GM23338 (cell line): ENCODE measurements at regions not wholly inside any gene's neighbourhood (a gene's known extent, or its start where the extent isn't known, plus 50 kb on each side); places are given as distances from the start of the nearest gene placed in this dataset.

Source experiments
- ATAC-seq: fragments of 200-7000 bp; cut with Tn5 transposase; 3 replicates; pipeline ENCODE4 v1.9.1; 2020
- DNase-seq: peaks from one replicate; pipeline ENCODE4 v3.0.0-alpha.2; 2015; ENCODE audit warnings: low spot score
- H2AFZ ChIP-seq: fragments of 200-600 bp; sonication (generic); 2 replicates; pipeline ENCODE4 v1.8.0; 2016; ENCODE audit warnings: antibody characterized with exemption, mild to moderate bottlenecking, moderate library complexity
- H3F3A ChIP-seq: fragments of 200-600 bp; sonication (generic); replicated peaks from 2 replicates; pipeline ENCODE4 v1.8.0; 2017; ENCODE audit warnings: antibody characterized with exemption, mixed run types, low read depth
- H3K27ac ChIP-seq: fragments of 200-600 bp; sonication (generic); 2 replicates; pipeline ENCODE4 v1.6.1; 2016; ENCODE audit warnings: low read depth
- H3K27me3 ChIP-seq: fragments of 200-600 bp; sonication (generic); 2 replicates; pipeline ENCODE4 v1.8.0; 2016; ENCODE audit warnings: mild to moderate bottlenecking, mixed run types, moderate library complexity; ENCODE audit not compliant: insufficient read depth
- H3K36me3 ChIP-seq: fragments of 200-600 bp; sonication (generic); 2 replicates; pipeline ENCODE4 v1.8.0; 2016; ENCODE audit warnings: mild to moderate bottlenecking; ENCODE audit not compliant: insufficient read depth
- H3K4me1 ChIP-seq: fragments of 200-600 bp; sonication (generic); 2 replicates; pipeline ENCODE4 v1.8.0; 2016; ENCODE audit warnings: mild to moderate bottlenecking, moderate library complexity; ENCODE audit not compliant: insufficient read depth
- H3K4me2 ChIP-seq: fragments of 200-600 bp; sonication (generic); 2 replicates; pipeline ENCODE4 v1.7.1; 2017; ENCODE audit warnings: mixed run types
- H3K4me3 ChIP-seq: fragments of 200-600 bp; sonication (generic); 2 replicates; pipeline ENCODE4 v1.6.1; 2016; ENCODE audit warnings: mixed run types
- H3K79me2 ChIP-seq: fragments of 200-600 bp; sonication (generic); replicated peaks from 2 replicates; pipeline ENCODE4 v1.8.0; 2017; ENCODE audit warnings: mild to moderate bottlenecking; ENCODE audit not compliant: insufficient read depth
- H3K9me2 ChIP-seq: fragments of 200-600 bp; sonication (generic); 2 replicates; pipeline ENCODE4 v1.8.0; 2017; ENCODE audit not compliant: insufficient read depth
- H4K20me1 ChIP-seq: fragments of 200-600 bp; sonication (generic); replicated peaks from 2 replicates; pipeline ENCODE4 v1.8.0; 2017; ENCODE audit warnings: mild to moderate bottlenecking; ENCODE audit not compliant: insufficient read depth
- H3K27ac Mint-ChIP-seq: 2 replicates; pipeline ENCODE4 v1.8.0; 2020; ENCODE audit warnings: inconsistent platforms, mild to moderate bottlenecking, moderate library complexity, mixed read lengths
- H3K27me3 Mint-ChIP-seq: 3 replicates; pipeline ENCODE4 v1.8.0; 2022; ENCODE audit warnings: low read depth, mild to moderate bottlenecking, moderate library complexity, mixed read lengths, inconsistent platforms; ENCODE audit not compliant: insufficient read depth, poor library complexity
- H3K36me3 Mint-ChIP-seq: 3 replicates; pipeline ENCODE4 v1.8.0; 2021; ENCODE audit warnings: low read depth, mild to moderate bottlenecking, inconsistent platforms, moderate library complexity, mixed read lengths
- H3K4me1 Mint-ChIP-seq: 3 replicates; pipeline ENCODE4 v1.8.0; 2020; ENCODE audit warnings: mild to moderate bottlenecking, inconsistent platforms, mixed read lengths
- H3K4me3 Mint-ChIP-seq: 3 replicates; pipeline ENCODE4 v1.8.0; 2021; ENCODE audit warnings: moderate library complexity, mild to moderate bottlenecking, inconsistent platforms, mixed read lengths
- H3K9me3 Mint-ChIP-seq: 3 replicates; pipeline ENCODE4 v1.8.0; 2020; ENCODE audit warnings: moderate library complexity, mild to moderate bottlenecking, inconsistent platforms, mixed read lengths
- ETS1 ChIP-seq: IDR thresholded peaks from 2 replicates; pipeline ENCODE4 v1.6.1; 2016; ENCODE audit warnings: antibody characterized with exemption
- EZH2 ChIP-seq: fragments of 200-600 bp; sonication (generic); IDR thresholded peaks from one replicate; pipeline ENCODE4 v1.8.0; 2017; ENCODE audit warnings: antibody characterized with exemption, mild to moderate bottlenecking, low read depth; ENCODE audit not compliant: unreplicated experiment
- EZH2phosphoT487 ChIP-seq: fragments of 200-600 bp; sonication (generic); IDR thresholded peaks from one replicate; pipeline ENCODE4 v1.8.1; 2018; ENCODE audit warnings: antibody characterized with exemption; ENCODE audit not compliant: unreplicated experiment
- NANOG ChIP-seq: IDR thresholded peaks from 2 replicates; pipeline ENCODE4 v1.6.1; 2016; ENCODE audit warnings: antibody characterized with exemption, borderline replicate concordance
- POLR2AphosphoS5 ChIP-seq: IDR thresholded peaks from 2 replicates; pipeline ENCODE4 v1.6.1; 2016; ENCODE audit warnings: antibody characterized with exemption, low read depth
- ZNF331 ChIP-seq: fragments of 250-450 bp; sonication (Bioruptor Pico); IDR thresholded peaks from 2 replicates; pipeline ENCODE4 v1.5.0; 2020; ENCODE audit warnings: low read depth, mild to moderate bottlenecking, moderate library complexity
- ZNF462 ChIP-seq: fragments of 250-450 bp; sonication (Bioruptor Pico); IDR thresholded peaks from 2 replicates; pipeline ENCODE4 v1.5.0; 2020; ENCODE audit warnings: mild to moderate bottlenecking, moderate library complexity

- no peak overlapping the region for H3K27ac Mint-ChIP-seq
- Histone ChIP-seq H3K27ac (no peak overlapping the region), H3K36me3 (no peaks in the 10 kb centered on the region), H3K27me3 (no peaks in the 10 kb centered on the region), H3F3A (no peaks in the 10 kb centered on the region), H4K20me1 (no peaks in the 10 kb centered on the region), H3K9me2 (no peaks in the 10 kb centered on the region), H3K4me3 (no peak overlapping the region), H3K4me2 (no peak overlapping the region), H2AFZ (no peak overlapping the region), H3K4me1 (no peaks in the 10 kb centered on the region), H3K79me2 (no peaks in the 10 kb centered on the region)
- H3K4me1 Mint-ChIP-seq: no peaks in the 10 kb centered on the region
- ATAC-seq (no peak), DNase-seq (no peak)
- no peaks in the 10 kb centered on the region for H3K9me3 Mint-ChIP-seq
- TF ChIP-seq EZH2phosphoT487 (no peak), NANOG (no peak), POLR2AphosphoS5 (no peak), ZNF462 (CRISPR knock-in tag) (no peak), ETS1 (no peak), ZNF331 (CRISPR knock-in tag) (no peak), EZH2 (no peak)
- H3K36me3 Mint-ChIP-seq: no peaks in the 10 kb centered on the region
- no peak overlapping the region for H3K4me3 Mint-ChIP-seq
- H3K27me3 Mint-ChIP-seq: no peaks in the 10 kb centered on the region
Observed at GRCh38 chrY:7881696-7882095, 970.1 kb upstream of the AMELY start.
